NOMO-1 treated with DMSO at 0.1 percent for 48 hours (cell line): ENCODE measurements at regions not wholly inside any gene's neighbourhood (a gene's known extent, or its start where the extent isn't known, plus 50 kb on each side); places are given as distances from the start of the nearest gene placed in this dataset.
A peak's percentile ranks its signal among the peaks of the same experiment; 100 is the strongest.
"Not testable (repeated sequence)": the region's sequence is repeated elsewhere in the genome, so short reads cannot be mapped to it uniquely, and the experiment has no call there.

Source experiments
- DNase-seq: peaks from one replicate; lab custom pipeline; 2025; ENCODE audit not compliant: unreplicated experiment; lab: John Stamatoyannopoulos, UW

DNA sequence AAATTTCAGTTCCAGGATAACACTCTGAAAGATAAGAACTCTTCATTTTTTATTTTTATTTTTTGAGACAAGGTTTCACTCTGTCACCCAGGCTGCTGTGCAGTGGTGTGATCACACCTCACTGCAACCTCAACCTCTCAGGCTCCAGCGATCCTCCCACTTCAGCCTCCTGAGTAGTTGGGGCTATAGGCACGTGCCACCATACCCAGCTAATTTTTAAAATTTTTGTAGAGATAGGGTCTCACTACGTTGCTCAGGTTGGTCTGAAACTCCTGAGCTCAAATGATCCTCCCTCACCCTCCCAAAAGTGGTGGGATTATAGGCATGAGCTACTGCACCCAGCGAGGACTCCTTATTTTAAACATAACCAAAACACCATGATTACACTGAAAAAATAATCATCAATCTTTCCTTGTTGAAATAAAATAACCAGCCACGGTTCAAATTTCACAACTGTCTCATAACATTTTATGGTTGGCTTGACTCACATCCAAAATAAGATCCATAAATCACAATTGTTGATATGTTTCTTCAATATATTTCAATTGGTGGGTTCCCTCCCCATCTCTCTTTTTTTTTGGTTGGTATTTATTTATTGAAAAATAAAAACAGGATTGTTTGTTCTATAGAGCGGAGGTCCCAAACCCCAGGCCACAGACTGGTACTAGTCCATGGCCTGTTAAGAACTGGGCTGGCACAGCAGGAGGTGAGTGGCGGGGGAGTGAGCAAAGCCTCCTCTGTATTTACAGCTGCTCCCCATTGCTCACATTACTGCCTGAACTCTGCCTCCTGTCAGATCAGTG is 60.1 kb upstream of the FAM171A1 start:
- no peak for DNase-seq

DNA sequence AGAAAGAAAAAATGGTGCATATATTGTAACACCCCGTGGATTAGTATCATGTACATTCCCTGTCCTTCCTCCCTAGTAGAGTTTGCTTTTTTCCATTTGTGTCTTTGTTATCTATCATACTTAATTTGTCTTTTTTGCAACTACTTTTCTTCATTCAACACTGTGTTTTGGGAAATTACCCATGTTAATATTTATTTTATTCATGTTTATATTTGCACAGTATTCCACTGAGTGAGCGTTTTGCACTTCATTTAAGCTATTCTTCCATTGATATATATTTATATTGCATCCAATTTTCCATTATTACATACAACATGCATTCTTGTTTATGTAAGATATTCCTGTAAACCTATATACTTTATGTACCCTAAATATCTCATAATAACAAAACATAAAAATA is 57.6 kb upstream of the FAM171A1 start:
- DNase-seq = no peak

DNA sequence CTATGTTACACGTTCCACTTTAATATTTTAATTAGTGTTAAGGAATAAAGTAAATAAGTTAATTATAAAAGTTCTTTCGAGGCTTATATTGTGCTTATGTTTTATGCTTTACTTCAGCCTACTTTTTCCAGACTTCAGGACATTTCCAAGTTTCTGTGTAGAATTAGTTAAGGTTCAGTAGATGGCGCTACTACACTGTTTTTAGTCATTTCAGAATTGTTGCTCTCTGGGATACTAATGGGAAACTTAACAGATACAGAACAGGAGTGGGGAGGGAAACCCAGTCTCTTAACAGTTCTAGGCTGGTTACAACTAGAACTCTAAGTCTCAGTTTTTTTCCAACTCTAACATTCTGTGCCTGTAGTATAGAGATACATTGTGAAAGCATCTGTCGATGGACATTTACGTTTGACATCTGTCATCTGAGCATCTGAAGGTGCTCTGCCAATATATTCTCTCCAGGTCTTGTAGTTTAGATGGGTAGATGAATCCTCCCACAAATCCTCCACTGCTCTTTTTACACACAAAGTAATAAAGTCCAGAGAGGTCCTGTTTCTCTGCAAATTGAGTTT is 56.8 kb upstream of the FAM171A1 start:
- no peak for DNase-seq

DNA sequence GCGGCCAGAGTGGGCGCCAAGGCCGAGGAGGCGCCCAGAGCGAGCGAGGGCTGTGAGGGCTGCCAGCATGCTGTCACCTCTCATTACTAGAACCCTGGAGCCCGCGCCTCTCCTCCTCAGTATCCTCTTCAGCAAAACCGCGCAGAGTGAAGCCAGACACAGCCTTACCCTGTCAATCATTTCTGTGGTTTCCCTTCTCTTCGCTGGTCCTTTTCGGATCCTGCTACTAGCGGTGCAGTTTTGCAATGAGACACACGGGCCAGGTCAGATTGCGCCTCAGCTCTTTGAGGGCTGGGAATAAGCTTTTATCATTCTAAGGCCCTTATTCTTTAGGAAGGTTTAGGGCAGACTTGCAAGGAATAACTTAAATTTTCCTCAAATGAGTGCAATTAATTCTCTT is 55.5 kb upstream of the FAM171A1 start:
- DNase-seq = peak; percentile 5

DNA sequence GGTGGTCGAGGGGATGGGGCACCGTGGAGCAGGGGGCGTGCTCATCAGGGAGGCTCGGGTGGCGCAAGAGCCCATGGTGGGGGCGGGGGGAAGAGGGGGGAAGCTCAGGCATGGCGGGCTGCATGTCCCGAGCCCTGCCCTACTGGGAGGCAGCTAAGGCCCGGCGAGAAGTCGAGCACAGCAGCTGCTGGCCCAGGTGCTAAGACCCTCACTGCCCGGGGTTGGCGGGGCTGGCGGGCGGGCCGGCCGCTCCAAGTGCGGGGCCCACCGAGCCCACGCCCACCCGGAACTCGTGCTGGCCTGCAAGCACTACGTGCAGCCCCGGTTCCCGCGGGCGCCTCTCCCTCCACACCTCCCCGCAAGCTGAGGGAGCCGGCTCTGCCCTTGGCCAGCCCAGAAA is 55.0 kb upstream of the FAM171A1 start:
- DNase-seq = no peak

DNA sequence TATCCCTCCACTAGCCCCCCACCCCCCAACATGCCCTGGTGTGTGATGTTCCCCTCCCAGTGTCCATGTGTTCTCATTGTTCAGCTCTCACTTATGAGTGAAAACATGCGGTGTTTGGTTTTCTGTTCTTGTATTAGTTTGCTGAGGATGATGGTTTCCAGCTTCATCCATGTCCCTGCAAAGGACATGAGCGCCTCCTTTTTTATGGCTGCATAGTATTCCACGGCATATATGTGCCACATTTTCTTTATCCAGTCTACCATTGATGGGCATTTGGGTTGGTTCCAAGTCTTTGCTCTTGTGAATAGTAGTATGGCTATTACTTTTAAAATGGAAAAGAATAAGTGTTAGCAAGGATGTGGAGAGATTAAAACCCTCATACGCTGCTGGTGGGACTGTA is 50.8 kb upstream of the FAM171A1 start:
- DNase-seq = not testable (repeated sequence)
